D721Med (cell line): ENCODE measurements at regions not wholly inside any gene's neighbourhood (a gene's known extent, or its start where the extent isn't known, plus 50 kb on each side); places are given as distances from the start of the nearest gene placed in this dataset.

Experiments
- DNase-seq: peaks from one replicate; pipeline ENCODE4 v3.0.0; 2011; ENCODE audit warnings: low spot score; ENCODE audit not compliant: insufficient read length
- FAIRE-seq: peaks from 2 replicates; lab custom pipeline; 2011; peaks lifted over from hg19 to GRCh38; lab: Jason Lieb, UNC
- CTCF ChIP-seq: IDR thresholded peaks from 2 replicates; pipeline ENCODE4 v1.5.1; 2012; ENCODE audit warnings: mild to moderate bottlenecking, control low read depth; ENCODE audit not compliant: insufficient read depth; ENCODE audit errors: missing control alignments

GRCh38 chr11:71310184-71310583 lies 57.8 kb upstream of the SHANK2 start:
- TF ChIP-seq CTCF, result no peak
- FAIRE-seq (no peak), DNase-seq (no peak)

GRCh38 chr11:71309611-71310010 lies 57.2 kb upstream of the SHANK2 start:
- DNase-seq (no peak), FAIRE-seq (no peak)
- no peak for TF ChIP-seq CTCF

GRCh38 chr11:71309181-71309580 lies 56.8 kb upstream of the SHANK2 start:
- FAIRE-seq (no peak), DNase-seq (no peak)
- TF ChIP-seq CTCF, result no peak

- FAIRE-seq, result no peak
- no peak for DNase-seq
- no peak for TF ChIP-seq CTCF
Measured at GRCh38 chr11:71307811-71308645, 55.7 kb upstream of the SHANK2 start.

- no peak for DNase-seq
- no peak for TF ChIP-seq CTCF
- FAIRE-seq, result no peak
Measured at GRCh38 chr11:71305451-71306125, 53.2 kb upstream of the SHANK2 start.

- TF ChIP-seq CTCF, result no peak
- FAIRE-seq, result no peak
- no peak for DNase-seq
Measured at GRCh38 chr11:71305041-71305440, 52.7 kb upstream of the SHANK2 start.

GRCh38 chr11:71304491-71304890 lies 52.1 kb upstream of the SHANK2 start:
- FAIRE-seq (no peak), DNase-seq (no peak)
- TF ChIP-seq CTCF, result no peak
